Activated CD4-positive, alpha-beta memory T cell treated with anti-CD3 and anti-CD28 coated beads for 36 hours (primary cell): ENCODE measurements at regions not wholly inside any gene's neighbourhood (a gene's known extent, or its start where the extent isn't known, plus 50 kb on each side); places are given as distances from the start of the nearest gene placed in this dataset.

ENCODE experiments used
- CTCF ChIA-PET: fragments of 350-600 bp; sonication (Branson Sonifier 250); formaldehyde crosslinking; loops from one replicate; lab custom pipeline; 2021; ENCODE audit warnings: antibody characterized with exemption, inconsistent platforms; lab: Charles Lee
- POLR2A ChIA-PET: fragments of 350-600 bp; sonication (Branson Sonifier 250); formaldehyde crosslinking; loops from one replicate; lab custom pipeline; 2021; ENCODE audit warnings: antibody characterized with exemption; lab: Charles Lee
- DNase-seq: peaks from one replicate; pipeline ENCODE4 v3.0.0-alpha.2; 2020
- H3K27ac Mint-ChIP-seq: one replicate; pipeline ENCODE4 v1.8.0; 2021; ENCODE audit warnings: mixed read lengths
- H3K27me3 Mint-ChIP-seq: one replicate; pipeline ENCODE4 v1.8.0; 2021; ENCODE audit warnings: mixed read lengths
- H3K36me3 Mint-ChIP-seq: one replicate; pipeline ENCODE4 v1.8.0; 2021; ENCODE audit warnings: mixed read lengths
- H3K4me1 Mint-ChIP-seq: one replicate; pipeline ENCODE4 v1.8.0; 2021; ENCODE audit warnings: low read depth, mixed read lengths
- H3K4me3 Mint-ChIP-seq: one replicate; pipeline ENCODE4 v1.8.0; 2021; ENCODE audit warnings: mild to moderate bottlenecking, mixed read lengths
- H3K9me3 Mint-ChIP-seq: one replicate; pipeline ENCODE4 v1.8.0; 2021; ENCODE audit warnings: mixed read lengths
- intact Hi-C: fragments of 100-400 bp; cut with micrococcal nuclease; formaldehyde crosslinking; loops from one replicate; pipeline ENCODE4 v1.15.1; 2023

GRCh38 chr16:50428116-50428515 lies 59.3 kb upstream of the BRD7 start:
- no peaks in the 10 kb centered on the region for H3K4me1 Mint-ChIP-seq
- no peak overlapping the region for H3K27ac Mint-ChIP-seq
- peaks cover 11% of the 10 kb centered on the region for H3K27me3 Mint-ChIP-seq
- intact Hi-C loops: no loop called here
- ChIA-PET CTCF (no interaction called here), POLR2A (no interaction called here)
- DNase-seq: no peak
- no peaks in the 10 kb centered on the region for H3K36me3 Mint-ChIP-seq
- no peaks in the 10 kb centered on the region for H3K9me3 Mint-ChIP-seq
- no peak overlapping the region for H3K4me3 Mint-ChIP-seq

DNA sequence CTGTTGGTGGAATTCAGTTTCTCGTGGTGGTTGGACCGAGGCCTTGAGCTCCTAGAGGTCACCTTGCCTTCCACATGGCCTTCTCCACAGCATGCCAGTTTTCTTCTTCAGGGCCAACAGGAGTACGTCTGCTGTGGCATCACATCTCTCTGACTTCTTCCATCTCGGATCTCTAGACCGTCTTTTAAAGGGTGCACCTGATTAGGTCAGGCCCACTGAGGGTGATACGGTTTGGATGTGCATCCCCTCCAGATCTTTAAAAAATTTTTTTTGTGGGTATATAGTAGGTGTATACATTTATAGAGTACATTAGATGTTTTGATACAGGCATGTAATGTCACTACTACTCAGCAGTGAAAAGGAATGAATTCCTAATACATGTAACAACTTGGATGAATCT lies 58.3 kb upstream of the BRD7 start:
- Mint-ChIP-seq H3K9me3 (no peaks in the 10 kb centered on the region), H3K4me1 (no peaks in the 10 kb centered on the region), H3K27me3 (peaks cover 11% of the 10 kb centered on the region), H3K4me3 (no peak overlapping the region), H3K36me3 (no peaks in the 10 kb centered on the region), H3K27ac (no peak overlapping the region)
- DNase-seq: no peak
- ChIA-PET POLR2A (no interaction called here), CTCF (no interaction called here)
- intact Hi-C loops: no loop called here

- Mint-ChIP-seq H3K27me3 (peaks cover 9% of the 10 kb centered on the region), H3K36me3 (no peaks in the 10 kb centered on the region), H3K4me3 (no peak overlapping the region), H3K27ac (no peak overlapping the region), H3K4me1 (no peaks in the 10 kb centered on the region), H3K9me3 (no peaks in the 10 kb centered on the region)
- CTCF ChIA-PET: no interaction called here
- intact Hi-C loops: no loop called here
- POLR2A ChIA-PET: no interaction called here
- no peak for DNase-seq
These were observed 56.9 kb upstream of the BRD7 start for GRCh38 chr16:50425648-50426047.

GRCh38 chr16:50425044-50425443 lies 56.3 kb upstream of the BRD7 start:
- no peak for DNase-seq
- POLR2A ChIA-PET: no interaction called here
- H3K4me1 Mint-ChIP-seq: no peaks in the 10 kb centered on the region
- peaks cover 4% of the 10 kb centered on the region for H3K9me3 Mint-ChIP-seq
- H3K27ac Mint-ChIP-seq: no peak overlapping the region
- H3K36me3 Mint-ChIP-seq: peaks cover 3% of the 10 kb centered on the region
- H3K4me3 Mint-ChIP-seq: no peak overlapping the region
- intact Hi-C loops: no loop called here
- CTCF ChIA-PET: no interaction called here
- H3K27me3 Mint-ChIP-seq: peaks cover 12% of the 10 kb centered on the region

- Mint-ChIP-seq H3K4me3 (no peak overlapping the region), H3K27me3 (peaks cover 12% of the 10 kb centered on the region), H3K9me3 (peaks cover 16% of the 10 kb centered on the region), H3K27ac (no peak overlapping the region), H3K4me1 (no peaks in the 10 kb centered on the region), H3K36me3 (peaks cover 10% of the 10 kb centered on the region)
- CTCF ChIA-PET: no interaction called here
- DNase-seq: no peak
- intact Hi-C loops: no loop called here
- POLR2A ChIA-PET: no interaction called here
These were observed 54.1 kb upstream of the BRD7 start for GRCh38 chr16:50422926-50423325.

DNA sequence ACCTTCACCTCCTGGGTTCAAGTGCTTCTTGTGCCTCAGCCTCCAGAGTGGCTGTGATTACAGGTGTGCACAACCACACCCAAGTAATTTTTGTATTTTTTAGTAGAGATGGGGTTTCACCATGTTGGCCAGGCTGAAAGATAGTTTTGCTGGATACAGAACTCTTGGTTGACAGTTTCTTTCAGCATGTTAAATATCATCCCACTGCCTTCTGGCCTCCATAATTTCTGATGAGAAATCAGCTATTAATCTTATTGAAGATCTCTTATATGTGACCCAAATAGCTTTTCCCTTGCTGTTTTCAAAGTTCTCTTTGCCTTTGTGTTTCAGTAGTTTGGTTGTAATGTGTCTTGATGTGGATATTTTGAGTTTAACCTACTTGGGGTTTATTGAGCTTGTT lies 50.3 kb upstream of the BRD7 start:
- no peaks in the 10 kb centered on the region for H3K4me1 Mint-ChIP-seq
- ChIA-PET CTCF (no interaction called here), POLR2A (no interaction called here)
- H3K4me3 Mint-ChIP-seq: no peak overlapping the region
- peaks cover 19% of the 10 kb centered on the region for H3K36me3 Mint-ChIP-seq
- no peak for DNase-seq
- H3K27me3 Mint-ChIP-seq: peaks cover 8% of the 10 kb centered on the region
- peaks cover 33% of the 10 kb centered on the region for H3K9me3 Mint-ChIP-seq
- intact Hi-C loops: no loop called here
- no peak overlapping the region for H3K27ac Mint-ChIP-seq
